ENCODE measurements at regions not wholly inside any gene's neighbourhood (a gene's known extent, or its start where the extent isn't known, plus 50 kb on each side); places are given as distances from the start of the nearest gene placed in this dataset.
"Not testable (repeated sequence)": the region's sequence is repeated elsewhere in the genome, so short reads cannot be mapped to it uniquely, and the experiment has no call there.

GRCh38 chr16:66194866-66195265 lies 171.6 kb upstream of the CDH5 start:
- H3K9me3 Mint-ChIP-seq: no peaks in the 10 kb centered on the region

GRCh38 chr16:66193543-66194229 lies 172.8 kb upstream of the CDH5 start:
- DNase-seq (no peak), ATAC-seq (no peak)
- Mint-ChIP-seq H3K4me3 (no peak overlapping the region), H3K27me3 (peaks cover 9% of the 10 kb centered on the region), H3K27ac (no peak overlapping the region), H3K9me3 (no peaks in the 10 kb centered on the region), H3K4me1 (no peaks in the 10 kb centered on the region)

More at GRCh38 chr16:66194866-66195265, 171.6 kb upstream of the CDH5 start:
- DNase-seq (no peak), ATAC-seq (no peak)
- no peak overlapping the region for H3K27ac Mint-ChIP-seq
- no peaks in the 10 kb centered on the region for H3K4me1 Mint-ChIP-seq
- H3K4me3 Mint-ChIP-seq: no peak overlapping the region
- peaks cover 3% of the 10 kb centered on the region for H3K27me3 Mint-ChIP-seq

- ATAC-seq (no peak), DNase-seq (no peak)
- Mint-ChIP-seq H3K27me3 (peaks cover 20% of the 10 kb centered on the region), H3K4me3 (no peak overlapping the region), H3K9me3 (no peaks in the 10 kb centered on the region), H3K4me1 (no peaks in the 10 kb centered on the region), H3K27ac (no peak overlapping the region)
Measured at GRCh38 chr16:66190411-66190810, 176.1 kb upstream of the CDH5 start.

- Mint-ChIP-seq H3K27ac (no peak overlapping the region), H3K27me3 (peaks cover 20% of the 10 kb centered on the region), H3K9me3 (no peaks in the 10 kb centered on the region), H3K4me3 (no peak overlapping the region), H3K4me1 (no peaks in the 10 kb centered on the region)
- no peak for DNase-seq
- no peak for ATAC-seq
Measured at GRCh38 chr16:66189951-66190350, 176.5 kb upstream of the CDH5 start.

GRCh38 chr16:66188917-66189725 lies 177.4 kb upstream of the CDH5 start:
- no peak for ATAC-seq
- Mint-ChIP-seq H3K9me3 (no peaks in the 10 kb centered on the region), H3K27me3 (peaks cover 20% of the 10 kb centered on the region), H3K4me1 (no peaks in the 10 kb centered on the region), H3K27ac (no peak overlapping the region), H3K4me3 (no peak overlapping the region)
- DNase-seq: no peak

- Mint-ChIP-seq H3K4me1 (no peaks in the 10 kb centered on the region), H3K27ac (no peak overlapping the region), H3K9me3 (no peaks in the 10 kb centered on the region), H3K4me3 (no peak overlapping the region), H3K27me3 (peaks cover 20% of the 10 kb centered on the region)
- DNase-seq (no peak), ATAC-seq (no peak)
Measured at GRCh38 chr16:66186251-66186785, 180.2 kb upstream of the CDH5 start.

- Mint-ChIP-seq H3K27me3 (no peaks in the 10 kb centered on the region), H3K4me1 (no peaks in the 10 kb centered on the region), H3K9me3 (peaks cover 5 to 6% of the 10 kb centered on the region in 2 donors), H3K4me3 (no peak overlapping the region), H3K27ac (no peak overlapping the region)
- DNase-seq (no peak), ATAC-seq (no peak)
Measured at GRCh38 chr16:66182592-66182991, 183.9 kb upstream of the CDH5 start.

- peaks cover 5 to 6% of the 10 kb centered on the region in 2 donors for H3K9me3 Mint-ChIP-seq
- H3K27ac Mint-ChIP-seq: no peak overlapping the region
Measured at GRCh38 chr16:66176731-66177130, 189.8 kb upstream of the CDH5 start.

GRCh38 chr16:66176111-66176510 lies 190.4 kb upstream of the CDH5 start:
- H3K9me3 Mint-ChIP-seq: peaks cover 5 to 6% of the 10 kb centered on the region in 2 donors
- DNase-seq: no peak
- H3K4me1 Mint-ChIP-seq: no peaks in the 10 kb centered on the region
- ATAC-seq: no peak
- no peak overlapping the region for H3K27ac Mint-ChIP-seq
- H3K4me3 Mint-ChIP-seq: no peak overlapping the region
- H3K27me3 Mint-ChIP-seq: peaks cover 14% of the 10 kb centered on the region

More at GRCh38 chr16:66176731-66177130, 189.8 kb upstream of the CDH5 start:
- Mint-ChIP-seq H3K27me3 (peaks cover 14% of the 10 kb centered on the region), H3K4me1 (no peaks in the 10 kb centered on the region), H3K4me3 (no peak overlapping the region)
- no peak for DNase-seq
- ATAC-seq: no peak

- H3K27ac Mint-ChIP-seq: no peak overlapping the region
- DNase-seq: no peak
- H3K27me3 Mint-ChIP-seq: peaks cover 14% of the 10 kb centered on the region
- no peak overlapping the region for H3K4me3 Mint-ChIP-seq
- no peak for ATAC-seq
- H3K9me3 Mint-ChIP-seq: peaks cover 5 to 6% of the 10 kb centered on the region in 2 donors
- H3K4me1 Mint-ChIP-seq: no peaks in the 10 kb centered on the region
Measured at GRCh38 chr16:66175636-66176035, 190.9 kb upstream of the CDH5 start.

GRCh38 chr16:66175058-66175457 lies 191.4 kb upstream of the CDH5 start:
- Mint-ChIP-seq H3K4me1 (no peaks in the 10 kb centered on the region), H3K4me3 (no peak overlapping the region), H3K27ac (peak overlapping the region in 1 of 2 donors; percentile 38), H3K9me3 (peaks cover 2 to 3% of the 10 kb centered on the region in 2 donors), H3K27me3 (peaks cover 14% of the 10 kb centered on the region)
- DNase-seq (no peak), ATAC-seq (peak; percentile 7)

GRCh38 chr16:66173796-66174195 lies 192.7 kb upstream of the CDH5 start:
- Mint-ChIP-seq H3K27ac (peak overlapping the region in 1 of 2 donors; percentile 40), H3K27me3 (peaks cover 14% of the 10 kb centered on the region)
- H3K4me3 Mint-ChIP-seq, DNase-seq, H3K4me1 Mint-ChIP-seq, H3K9me3 Mint-ChIP-seq, ATAC-seq: not testable (repeated sequence)

- peaks cover 14% of the 10 kb centered on the region for H3K27me3 Mint-ChIP-seq
- H3K4me3 Mint-ChIP-seq, H3K27ac Mint-ChIP-seq, H3K4me1 Mint-ChIP-seq, ATAC-seq, H3K9me3 Mint-ChIP-seq, DNase-seq: not testable (repeated sequence)
Measured at GRCh38 chr16:66173181-66173580, 193.3 kb upstream of the CDH5 start.

- Mint-ChIP-seq H3K4me1 (no peaks in the 10 kb centered on the region), H3K27ac (no peak overlapping the region), H3K27me3 (peaks cover 14% of the 10 kb centered on the region), H3K9me3 (no peaks in the 10 kb centered on the region), H3K4me3 (no peak overlapping the region)
- ATAC-seq (no peak), DNase-seq (no peak)
Measured at GRCh38 chr16:66172463-66172862, 194.0 kb upstream of the CDH5 start.

GRCh38 chr16:66171578-66171977 lies 194.9 kb upstream of the CDH5 start:
- no peak for ATAC-seq
- H3K9me3 Mint-ChIP-seq: no peaks in the 10 kb centered on the region
- no peak overlapping the region for H3K4me3 Mint-ChIP-seq
- DNase-seq: no peak
- peaks cover 5% of the 10 kb centered on the region for H3K27me3 Mint-ChIP-seq
- no peak overlapping the region for H3K27ac Mint-ChIP-seq
- H3K4me1 Mint-ChIP-seq: no peaks in the 10 kb centered on the region

- DNase-seq: no peak
- no peaks in the 10 kb centered on the region for H3K4me1 Mint-ChIP-seq
- no peak overlapping the region for H3K4me3 Mint-ChIP-seq
- H3K27ac Mint-ChIP-seq: no peak overlapping the region
- H3K27me3 Mint-ChIP-seq: no peaks in the 10 kb centered on the region
- H3K9me3 Mint-ChIP-seq: no peaks in the 10 kb centered on the region
- ATAC-seq: no peak
Measured at GRCh38 chr16:66170989-66171388, 195.5 kb upstream of the CDH5 start.

Measured in stimulated activated naive CD8-positive, alpha-beta T cell treated with anti-CD3 and anti-CD28 coated beads, Interleukin-15, amount 100 ng/mL, for 72 hours (primary cell).